ENCODE measurements at regions not wholly inside any gene's neighbourhood (a gene's known extent, or its start where the extent isn't known, plus 50 kb on each side); places are given as distances from the start of the nearest gene placed in this dataset.
"Not testable (repeated sequence)": the region's sequence is repeated elsewhere in the genome, so short reads cannot be mapped to it uniquely, and the experiment has no call there.

DNA sequence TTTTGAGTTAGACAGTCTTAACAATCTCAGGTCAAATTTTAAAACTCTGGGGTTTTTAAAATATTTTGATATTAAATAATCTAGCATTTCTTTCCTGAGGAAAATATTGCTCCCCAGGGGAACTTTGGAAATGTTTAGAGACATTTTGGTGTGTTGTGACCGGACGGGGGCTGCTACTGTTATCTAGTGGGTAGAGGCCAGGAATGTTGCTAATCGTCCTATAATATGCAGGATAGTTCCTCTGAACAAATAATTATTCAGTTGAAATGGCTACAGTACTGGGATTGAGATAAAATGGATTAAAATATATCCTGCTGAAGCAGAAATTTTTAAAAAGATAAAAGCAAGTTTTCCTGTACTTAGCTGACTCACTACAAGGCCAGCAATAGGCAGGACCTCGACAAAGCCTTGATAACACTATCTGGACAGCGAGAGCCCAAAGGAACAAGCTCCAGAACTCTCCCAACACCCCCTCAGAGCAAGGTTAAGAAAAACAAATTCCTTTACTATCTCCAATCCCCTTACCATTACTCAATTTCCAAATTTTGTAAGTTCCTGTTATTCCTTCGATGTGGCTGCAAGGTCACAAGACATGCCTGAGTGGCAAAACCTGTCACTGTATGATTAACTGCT, 1407.4 kb downstream of the SUCLG1 start:
- no peak for DNase-seq

GRCh38 chr2:83042053-83042452, 1417.0 kb downstream of the SUCLG1 start:
- no peak for DNase-seq

- no peak for DNase-seq
Observed at GRCh38 chr2:83022631-83023210, 1436.4 kb downstream of the SUCLG1 start.

- DNase-seq, result peak; percentile 9
Observed at GRCh38 chr2:83017366-83018090, 1441.6 kb downstream of the SUCLG1 start.

- no peak for DNase-seq
Observed at GRCh38 chr2:83016343-83017110, 1442.6 kb downstream of the SUCLG1 start.

DNA sequence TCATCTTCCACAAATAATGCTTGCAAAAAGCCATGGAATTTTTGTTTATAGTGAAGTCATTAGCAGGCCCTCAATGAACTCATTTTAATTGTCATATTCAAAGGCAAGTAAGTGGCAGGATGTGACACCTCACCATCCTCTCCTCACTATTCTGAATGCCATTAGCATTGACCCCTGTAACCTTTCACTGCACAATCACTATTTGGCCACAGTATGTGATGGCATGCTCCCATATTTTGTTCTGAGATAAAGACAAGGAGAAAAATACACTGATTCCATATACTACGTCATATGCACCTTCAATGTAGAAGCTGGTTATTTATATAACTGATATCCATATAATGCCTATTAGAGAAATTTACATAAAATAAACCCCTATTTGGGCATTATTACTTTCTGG, 1443.2 kb downstream of the SUCLG1 start:
- DNase-seq, result no peak

DNA sequence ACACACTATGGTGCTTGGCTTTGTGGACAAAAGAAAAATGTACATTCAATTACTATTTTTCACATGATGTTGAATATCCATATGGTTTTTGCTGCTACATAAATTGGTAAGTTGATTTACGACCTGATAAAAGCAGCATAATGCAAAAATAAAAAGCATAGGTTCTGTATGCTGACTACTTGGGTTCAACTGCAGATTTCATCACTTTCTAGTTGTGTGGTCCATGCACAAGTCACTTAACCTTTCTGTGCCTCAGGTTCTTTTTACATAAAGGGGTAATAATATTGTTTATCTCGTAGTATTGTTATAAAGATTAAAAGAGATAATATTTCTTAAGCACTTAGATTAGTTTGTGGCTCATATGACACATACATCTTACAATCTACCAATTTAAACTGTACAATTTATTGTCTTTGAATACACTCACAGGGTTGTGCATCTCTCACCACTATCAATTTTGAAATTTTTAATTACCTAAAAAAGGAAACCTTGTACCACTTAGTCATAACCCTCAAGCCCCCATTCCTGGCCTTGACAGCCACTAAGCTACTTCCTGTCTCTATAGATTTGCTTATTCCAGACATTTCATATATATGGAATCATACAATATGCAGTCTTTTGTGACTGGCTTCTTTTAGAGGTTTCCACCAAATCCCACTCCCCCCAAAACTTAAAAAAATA, 1443.9 kb downstream of the SUCLG1 start:
- no peak for DNase-seq

DNA sequence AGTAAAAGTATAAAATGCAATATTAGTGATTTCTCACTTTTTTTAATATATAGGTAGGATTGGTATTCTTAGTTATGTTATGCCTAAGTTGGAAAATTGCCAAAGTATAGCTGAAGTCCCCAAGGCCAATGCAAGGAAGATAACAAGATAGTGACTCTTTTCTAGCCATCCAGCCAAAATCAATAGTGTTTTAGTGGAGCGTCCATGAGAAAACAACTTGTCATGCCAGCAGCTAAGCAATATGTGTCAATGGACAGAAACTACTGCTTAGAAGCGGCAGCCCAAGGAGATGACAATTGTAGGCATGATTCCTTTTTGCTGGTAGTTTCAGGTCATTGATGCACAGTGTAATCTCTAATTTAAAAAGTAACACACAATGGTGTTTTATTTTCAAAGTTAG, 1444.6 kb downstream of the SUCLG1 start:
- no peak for DNase-seq

DNA sequence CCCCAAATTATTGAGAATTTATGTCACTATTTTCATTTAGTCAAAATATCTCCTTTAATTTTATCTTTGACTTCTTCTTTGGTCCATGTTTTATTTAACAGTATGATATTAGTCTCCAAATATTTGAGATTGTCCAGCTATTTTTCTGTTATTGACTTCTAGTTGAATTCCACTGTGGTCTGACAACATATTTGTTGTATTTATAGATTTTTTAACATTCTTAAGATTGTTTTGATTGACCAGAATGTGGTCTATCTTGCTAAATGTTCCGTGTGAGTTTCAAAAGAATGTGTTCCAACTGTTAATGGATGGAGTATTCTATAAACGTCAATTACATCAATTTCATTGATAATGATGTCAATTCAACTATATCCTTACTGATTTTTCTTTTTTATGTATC, 1452.1 kb downstream of the SUCLG1 start:
- no peak for DNase-seq

GRCh38 chr2:83003555-83003954, 1455.5 kb downstream of the SUCLG1 start:
- DNase-seq, result no peak

GRCh38 chr2:83002706-83003105, 1456.4 kb downstream of the SUCLG1 start:
- DNase-seq, result no peak

- DNase-seq, result no peak
Observed at GRCh38 chr2:82998781-82999180, 1460.3 kb downstream of the SUCLG1 start.

DNA sequence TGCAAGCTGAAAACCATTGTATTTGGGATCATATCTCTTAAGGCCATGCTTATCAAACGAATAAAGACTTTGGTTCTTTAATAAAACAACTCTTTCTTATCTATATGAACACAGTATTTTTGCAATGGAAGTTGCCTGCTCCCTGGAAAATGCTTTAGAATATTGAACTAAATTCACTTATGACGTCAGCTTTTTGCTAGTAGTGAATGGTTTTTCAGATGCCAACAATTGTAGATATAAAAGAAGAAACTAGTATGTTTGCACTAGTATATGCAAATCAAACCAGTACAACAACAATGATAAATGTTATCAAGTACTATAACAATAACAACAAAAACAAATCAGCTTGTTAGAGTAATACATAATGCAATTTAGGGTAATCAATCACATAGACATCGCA, 1462.9 kb downstream of the SUCLG1 start:
- no peak for DNase-seq

DNA sequence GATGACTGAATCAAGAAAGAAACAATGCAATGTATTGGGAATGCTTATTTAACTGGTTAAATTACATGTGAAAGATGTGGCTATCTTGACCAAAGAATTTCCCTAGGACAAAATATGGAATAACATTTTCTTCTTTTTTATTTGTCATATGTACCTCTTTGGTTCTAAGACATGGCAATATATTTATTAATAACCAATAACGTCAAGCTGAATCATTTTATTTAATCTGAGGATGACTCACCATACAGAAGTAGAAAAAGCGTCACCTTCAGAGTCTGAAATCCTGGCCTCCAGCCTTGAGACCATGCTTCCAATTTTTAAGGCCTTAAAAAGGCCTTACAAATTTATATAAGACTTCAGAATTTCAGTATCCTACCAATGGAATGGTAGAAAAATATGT, 1464.9 kb downstream of the SUCLG1 start:
- DNase-seq, result no peak

DNA sequence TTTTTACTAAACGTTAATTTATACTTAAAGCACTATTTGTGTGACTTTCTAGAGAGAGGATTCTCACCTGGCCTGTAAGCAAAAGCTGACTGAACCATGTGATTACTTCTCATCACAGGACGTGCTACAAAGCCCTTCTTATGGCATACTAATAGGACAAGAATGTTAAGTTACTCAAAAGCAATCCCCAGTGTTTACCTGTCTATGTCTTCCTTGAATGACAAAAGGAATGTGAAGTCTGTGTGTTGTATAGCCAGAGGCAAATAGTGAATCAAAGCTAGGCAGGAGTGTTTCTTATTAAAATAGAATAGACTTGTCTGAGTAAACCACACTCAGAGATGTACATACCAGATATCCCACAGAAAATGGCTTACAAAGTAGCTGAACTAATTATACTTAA, 1465.5 kb downstream of the SUCLG1 start:
- DNase-seq, result peak; percentile 50

- DNase-seq, result no peak
Observed at GRCh38 chr2:82992968-82993367, 1466.1 kb downstream of the SUCLG1 start.

GRCh38 chr2:82987706-82988105, 1471.4 kb downstream of the SUCLG1 start:
- DNase-seq, result not testable (repeated sequence)

DNA sequence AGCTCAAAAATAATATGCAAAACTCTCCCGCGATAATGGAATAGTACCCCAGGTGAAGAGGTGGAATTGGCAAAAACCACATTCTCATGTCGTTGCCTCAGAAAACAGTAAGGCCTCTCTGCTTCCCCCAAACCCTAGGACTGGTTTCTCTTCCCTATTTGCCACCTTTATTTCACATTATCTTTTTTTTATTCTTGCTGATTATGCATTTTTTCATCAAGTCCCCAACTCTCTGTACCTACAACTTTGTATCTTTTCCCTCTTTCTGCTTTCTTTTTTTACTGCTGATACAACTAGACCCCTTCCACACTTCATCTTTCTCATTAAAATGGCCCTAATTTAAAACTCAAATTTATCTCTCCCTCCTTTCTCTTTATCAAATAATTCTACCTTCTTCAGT, 1472.2 kb downstream of the SUCLG1 start:
- no peak for DNase-seq

GRCh38 chr2:82985572-82986197, 1473.4 kb downstream of the SUCLG1 start:
- no peak for DNase-seq

DNA sequence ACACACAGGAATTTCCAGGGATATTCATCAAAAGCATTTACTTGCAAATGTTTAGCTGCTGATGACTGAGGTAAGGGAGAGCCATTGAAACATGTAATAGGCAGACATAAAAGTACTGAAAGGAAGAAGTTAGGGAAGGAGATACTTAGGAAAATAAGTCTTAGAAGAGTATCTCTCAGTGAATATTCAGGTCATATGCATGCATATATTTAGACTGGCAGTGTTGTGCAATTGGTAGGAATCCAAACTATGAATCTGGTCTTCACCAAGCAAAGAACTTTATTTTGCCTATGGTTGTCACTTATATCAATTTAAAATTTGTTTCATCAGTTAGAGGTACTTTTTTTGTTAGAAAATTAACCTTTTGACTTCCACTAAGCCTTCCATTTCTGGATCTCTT, 1490.7 kb downstream of the SUCLG1 start:
- no peak for DNase-seq

DNA sequence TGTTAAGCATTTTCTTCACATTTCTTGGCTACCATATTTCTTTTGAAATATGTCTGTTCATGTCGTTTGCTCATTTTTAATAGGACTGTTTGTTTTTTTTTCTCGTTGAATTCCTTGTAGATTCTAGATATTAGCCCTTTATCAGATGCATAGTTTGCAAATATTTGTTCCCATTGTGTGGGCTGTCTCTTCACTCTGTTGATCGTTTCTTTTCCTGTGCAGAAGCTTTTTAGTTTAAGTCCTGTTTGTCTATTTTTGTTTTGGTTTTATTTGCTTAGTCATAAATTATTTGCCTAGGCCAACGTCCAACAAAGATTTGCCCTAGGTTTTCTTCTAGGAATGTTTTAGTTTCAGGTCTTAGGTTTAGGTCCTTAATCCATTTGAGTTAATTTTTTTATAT, 1494.7 kb downstream of the SUCLG1 start:
- no peak for DNase-seq

- DNase-seq, result no peak
Observed at GRCh38 chr2:82959727-82960126, 1499.4 kb downstream of the SUCLG1 start.

Data from tongue (tissue), 1 donor.